ENCODE measurements at regions not wholly inside any gene's neighbourhood (a gene's known extent, or its start where the extent isn't known, plus 50 kb on each side); places are given as distances from the start of the nearest gene placed in this dataset.

DNA sequence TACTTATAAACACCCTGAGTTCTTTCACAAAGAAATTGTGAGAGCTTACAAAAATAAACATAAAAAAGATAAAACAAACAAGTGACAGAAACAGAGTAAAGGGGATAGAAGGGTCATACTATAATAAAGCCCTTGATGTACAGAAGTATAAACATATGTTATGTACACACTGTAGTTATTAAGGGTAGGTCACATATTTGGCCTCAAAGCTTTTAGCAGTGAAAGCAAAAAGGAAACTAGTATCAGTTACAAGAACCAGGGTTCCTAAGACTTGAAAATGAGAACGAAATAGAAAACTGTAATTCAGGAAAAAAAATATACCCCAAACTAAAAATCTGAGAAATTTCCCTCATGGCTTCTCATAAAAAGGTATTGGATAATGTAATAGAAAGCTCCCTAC, 380.6 kb downstream of the HDGFL1 start:
- FAIRE-seq: no peak
- CTCF ChIA-PET: no interaction called here

GRCh38 chr6:22952097-22952496, 382.7 kb downstream of the HDGFL1 start:
- no peak overlapping the region for H3K27ac ChIP-seq
- FAIRE-seq (no peak), DNase-seq (ENCODE audit: low read depth in 1 of 2, low spot score in 1 of 2) (no peak), ATAC-seq (no peak)
- ChIA-PET POLR2A (no interaction called here), CTCF (no interaction called here)
- H3K4me3 ChIP-seq: no peak overlapping the region
- H3K4me2 ChIP-seq: no peak overlapping the region
- H3K4me1 ChIP-seq: peaks cover 6% of the 10 kb centered on the region; the same call in 1 of the 3 replicates
- WGBS (ENCODE audit: missing lambda C conversion rate): 83% methylated on average over 4 of the region's 4 CpGs
- H3K9me3 ChIP-seq: no peaks in the 10 kb centered on the region
- TF ChIP-seq MAX (IDR thresholded peaks at IDR 0.05) (no peak), POLR2A (IDR thresholded peaks at IDR 0.05; ENCODE audit: low read length) (no peak), ZC3H11A (IDR thresholded peaks at IDR 0.05) (no peak), FOSL2 (IDR thresholded peaks at IDR 0.05) (no peak), FOSL2 (CRISPR knock-in tag; IDR thresholded peaks at IDR 0.05) (no peak)
- TF ChIP-seq, protein P1, sequence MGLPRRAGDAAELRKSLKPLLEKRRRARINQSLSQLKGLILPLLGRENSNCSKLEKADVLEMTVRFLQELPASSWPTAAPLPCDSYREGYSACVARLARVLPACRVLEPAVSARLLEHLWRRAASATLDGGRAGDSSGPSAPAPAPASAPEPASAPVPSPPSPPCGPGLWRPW (IDR thresholded peaks at IDR 0.05): no peak

More for the DNA sequence above, 380.6 kb downstream of the HDGFL1 start:
- no peak overlapping the region for H3K4me3 ChIP-seq
- H3K27ac ChIP-seq: no peak overlapping the region
- no peaks in the 10 kb centered on the region for H3K4me1 ChIP-seq
- WGBS (ENCODE audit: missing lambda C conversion rate): 39% methylated on average over 1 of the region's 1 CpG
- POLR2A ChIA-PET: no interaction called here
- ATAC-seq (no peak), DNase-seq (ENCODE audit: low read depth in 1 of 2, low spot score in 1 of 2) (no peak)
- no peak for TF ChIP-seq USF2 (IDR thresholded peaks at IDR 0.05)
- TF ChIP-seq, protein P1 (IDR thresholded peaks at IDR 0.05): no peak
- TF ChIP-seq EHMT2 (IDR thresholded peaks at IDR 0.05; ENCODE audit: low read depth): no peak
- no peaks in the 10 kb centered on the region for H3K9me3 ChIP-seq
- H3K4me2 ChIP-seq: no peak overlapping the region

DNA sequence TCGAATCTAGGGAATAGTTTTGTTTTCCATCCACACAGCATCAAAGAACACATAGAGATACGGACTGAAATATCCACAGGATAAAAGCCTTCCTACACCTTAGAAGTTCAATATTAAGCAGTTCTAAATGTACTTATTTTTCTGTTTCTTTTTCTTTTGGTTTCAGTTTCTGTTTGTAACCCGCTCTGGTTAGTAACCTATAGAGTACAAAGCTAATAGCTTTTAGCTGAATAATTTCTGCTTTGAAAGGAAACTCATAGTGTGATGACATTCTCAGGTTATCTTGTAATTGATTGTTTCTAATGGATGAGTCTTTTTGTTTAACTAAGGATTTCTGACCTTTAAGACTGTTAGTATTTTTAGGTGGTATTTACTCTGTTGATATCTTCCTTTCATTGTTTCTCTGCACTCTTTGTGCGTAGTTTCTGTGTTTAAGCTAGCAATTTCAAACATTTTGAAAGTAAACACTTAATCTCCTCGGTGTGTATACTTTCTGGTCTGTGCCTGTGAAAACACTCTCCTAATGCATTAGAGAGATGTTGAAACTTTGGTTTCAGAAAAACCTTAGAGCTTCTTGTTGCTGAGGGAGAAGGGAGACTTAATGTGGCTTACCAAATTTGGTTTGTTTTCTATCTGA, 385.5 kb downstream of the HDGFL1 start:
- no peaks in the 10 kb centered on the region for H3K9me3 ChIP-seq
- H3K27ac ChIP-seq: peak overlapping the region; percentile 31 to 60; a peak in 4 of 6 replicates
- WGBS (ENCODE audit: missing lambda C conversion rate): 10% methylated on average over 5 of the region's 5 CpGs
- CTCF ChIA-PET: no interaction called here
- ATAC-seq (peak in 1 of 2 experiments; percentile 72; a peak in 3 of 6 replicates), DNase-seq (ENCODE audit: low read depth in 1 of 2, low spot score in 1 of 2) (peak in 1 of 2 experiments; percentile 42), FAIRE-seq (no peak)
- POLR2A ChIA-PET: no interaction called here
- TF ChIP-seq GATA3 (IDR thresholded peaks at IDR 0.05; ENCODE audit: borderline replicate concordance) (peak; percentile 48; the same call in 1 of the 2 replicates), FOSL2 (IDR thresholded peaks at IDR 0.05) (no peak), FOSL2 (CRISPR knock-in tag; IDR thresholded peaks at IDR 0.05) (peak; percentile 52), BHLHE40 (IDR thresholded peaks at IDR 0.05; ENCODE audit: low read depth, low read length) (no peak)
- peak overlapping the region; percentile 77 for H3K4me2 ChIP-seq
- peak overlapping the region; percentile 20 for H3K4me3 ChIP-seq
- H3K4me1 ChIP-seq: peaks cover 6% of the 10 kb centered on the region; the same call in 1 of the 3 replicates

DNA sequence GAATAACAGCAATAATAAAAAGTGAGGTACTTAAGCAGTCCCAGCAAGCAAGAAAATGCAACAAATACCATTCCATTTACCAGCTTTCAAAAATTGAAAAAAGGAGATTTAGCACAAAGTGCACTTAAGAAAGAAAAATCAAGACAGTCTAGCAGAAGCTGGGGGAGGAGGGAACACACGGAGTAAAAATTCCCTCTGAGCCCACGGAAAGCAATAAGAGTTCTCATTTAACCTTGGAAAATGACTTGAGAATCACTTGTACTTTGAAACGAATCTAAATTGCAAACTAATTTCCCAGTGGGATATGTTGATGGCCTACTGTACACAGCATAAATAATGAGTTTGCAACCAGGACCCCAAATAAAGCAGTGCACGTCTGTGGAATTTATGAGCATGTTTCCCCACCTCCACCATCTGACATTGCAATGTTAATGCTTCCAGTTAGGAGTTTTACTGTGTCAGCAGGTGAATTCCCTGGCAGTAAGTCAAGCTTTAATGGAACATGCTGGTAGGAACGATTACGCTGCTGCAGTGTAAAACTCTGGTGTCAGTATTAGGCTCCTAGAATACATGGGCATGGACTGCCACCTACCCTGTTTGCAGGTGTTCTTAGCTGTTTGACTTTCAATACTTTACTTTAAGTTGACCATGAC, 386.8 kb downstream of the HDGFL1 start:
- ChIA-PET POLR2A (no interaction called here), CTCF (interaction anchor here (1.0 kb wide), 1 partner anchor 10 kb away, joined by 4 read pairs; no protein-coding TSS in a partner anchor)
- Histone ChIP-seq H3K9me3 (no peaks in the 10 kb centered on the region), H3K4me1 (peaks cover 6% of the 10 kb centered on the region; the same call in 1 of the 3 replicates), H3K4me2 (no peak overlapping the region), H3K4me3 (no peak overlapping the region), H3K27ac (no peak overlapping the region)
- no peak for DNase-seq (ENCODE audit: low read depth in 1 of 2, low spot score in 1 of 2)
- FAIRE-seq: no peak
- no peak for ATAC-seq
- WGBS (ENCODE audit: missing lambda C conversion rate): 41% methylated on average over 6 of the region's 6 CpGs
- TF ChIP-seq POLR2A (IDR thresholded peaks at IDR 0.05; ENCODE audit: low read length) (no peak), RCOR1 (IDR thresholded peaks at IDR 0.05; ENCODE audit: low read depth, low read length) (no peak), TFCP2L1 (CRISPR knock-in tag; IDR thresholded peaks at IDR 0.05) (no peak), FOSB (CRISPR knock-in tag; IDR thresholded peaks at IDR 0.05) (no peak), MAZ (IDR thresholded peaks at IDR 0.05; ENCODE audit: borderline replicate concordance, low read depth, low read length) (no peak), EP300 (IDR thresholded peaks at IDR 0.05) (no peak), ZNF302 (CRISPR knock-in tag; IDR thresholded peaks at IDR 0.05) (no peak), HEYL (CRISPR knock-in tag; IDR thresholded peaks at IDR 0.05) (no peak), NFE2L2 (conservative IDR thresholded peaks at IDR 0.05; ENCODE audit: low read length) (no peak), HOXA7 (CRISPR knock-in tag; IDR thresholded peaks at IDR 0.05) (no peak), MAX (IDR thresholded peaks at IDR 0.05) (no peak), CBX2 (IDR thresholded peaks at IDR 0.05; ENCODE audit: borderline replicate concordance, low read depth) (no peak), FOXS1 (CRISPR knock-in tag; IDR thresholded peaks at IDR 0.05) (no peak), ZC3H11A (IDR thresholded peaks at IDR 0.05) (no peak), NR3C1 (IDR thresholded peaks at IDR 0.05) (no peak), PHF8 (IDR thresholded peaks at IDR 0.05; ENCODE audit: borderline replicate concordance, low read depth) (no peak)
- TF ChIP-seq, protein P1 (IDR thresholded peaks at IDR 0.05): no peak
- TF ChIP-seq, protein P2, sequence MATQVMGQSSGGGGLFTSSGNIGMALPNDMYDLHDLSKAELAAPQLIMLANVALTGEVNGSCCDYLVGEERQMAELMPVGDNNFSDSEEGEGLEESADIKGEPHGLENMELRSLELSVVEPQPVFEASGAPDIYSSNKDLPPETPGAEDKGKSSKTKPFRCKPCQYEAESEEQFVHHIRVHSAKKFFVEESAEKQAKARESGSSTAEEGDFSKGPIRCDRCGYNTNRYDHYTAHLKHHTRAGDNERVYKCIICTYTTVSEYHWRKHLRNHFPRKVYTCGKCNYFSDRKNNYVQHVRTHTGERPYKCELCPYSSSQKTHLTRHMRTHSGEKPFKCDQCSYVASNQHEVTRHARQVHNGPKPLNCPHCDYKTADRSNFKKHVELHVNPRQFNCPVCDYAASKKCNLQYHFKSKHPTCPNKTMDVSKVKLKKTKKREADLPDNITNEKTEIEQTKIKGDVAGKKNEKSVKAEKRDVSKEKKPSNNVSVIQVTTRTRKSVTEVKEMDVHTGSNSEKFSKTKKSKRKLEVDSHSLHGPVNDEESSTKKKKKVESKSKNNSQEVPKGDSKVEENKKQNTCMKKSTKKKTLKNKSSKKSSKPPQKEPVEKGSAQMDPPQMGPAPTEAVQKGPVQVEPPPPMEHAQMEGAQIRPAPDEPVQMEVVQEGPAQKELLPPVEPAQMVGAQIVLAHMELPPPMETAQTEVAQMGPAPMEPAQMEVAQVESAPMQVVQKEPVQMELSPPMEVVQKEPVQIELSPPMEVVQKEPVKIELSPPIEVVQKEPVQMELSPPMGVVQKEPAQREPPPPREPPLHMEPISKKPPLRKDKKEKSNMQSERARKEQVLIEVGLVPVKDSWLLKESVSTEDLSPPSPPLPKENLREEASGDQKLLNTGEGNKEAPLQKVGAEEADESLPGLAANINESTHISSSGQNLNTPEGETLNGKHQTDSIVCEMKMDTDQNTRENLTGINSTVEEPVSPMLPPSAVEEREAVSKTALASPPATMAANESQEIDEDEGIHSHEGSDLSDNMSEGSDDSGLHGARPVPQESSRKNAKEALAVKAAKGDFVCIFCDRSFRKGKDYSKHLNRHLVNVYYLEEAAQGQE (IDR thresholded peaks at IDR 0.05): no peak

Data from A549 (cell line).